MM.1S (cell line): ENCODE measurements at regions not wholly inside any gene's neighbourhood (a gene's known extent, or its start where the extent isn't known, plus 50 kb on each side); places are given as distances from the start of the nearest gene placed in this dataset.

Experiments
- DNase-seq: peaks from one replicate; pipeline ENCODE4 v3.0.0-alpha.2; 2015
- H2AFZ ChIP-seq: fragments of 300-600 bp; sonication (generic); 2 replicates; pipeline ENCODE4 v1.6.0; 2016; ENCODE audit warnings: antibody characterized with exemption, low read length
- H3F3A ChIP-seq: fragments of 300-600 bp; sonication (generic); 2 replicates; pipeline ENCODE4 v1.6.1; 2016; ENCODE audit warnings: mild to moderate bottlenecking, antibody characterized with exemption, low read length, moderate library complexity, mixed read lengths; ENCODE audit not compliant: insufficient read depth
- H3K27ac ChIP-seq: fragments of 300-600 bp; sonication (generic); 2 replicates; pipeline ENCODE4 v1.5.1; 2016; ENCODE audit warnings: mild to moderate bottlenecking, low read length
- H3K27me3 ChIP-seq: fragments of 300-600 bp; sonication (generic); replicated peaks from 2 replicates; pipeline ENCODE4 v1.6.0; 2016; ENCODE audit warnings: low read length; ENCODE audit not compliant: insufficient read depth
- H3K36me3 ChIP-seq: fragments of 300-600 bp; sonication (generic); replicated peaks from 2 replicates; pipeline ENCODE4 v1.6.1; 2016; ENCODE audit warnings: mild to moderate bottlenecking, low read length, mixed read lengths; ENCODE audit not compliant: insufficient read depth
- H3K4me1 ChIP-seq: fragments of 300-600 bp; sonication (generic); 2 replicates; pipeline ENCODE4 v1.6.1; 2016; ENCODE audit warnings: low read length, mixed read lengths
- H3K4me2 ChIP-seq: fragments of 300-600 bp; sonication (generic); 2 replicates; pipeline ENCODE4 v1.6.0; 2016; ENCODE audit warnings: low read depth, low read length
- H3K4me3 ChIP-seq: fragments of 300-600 bp; sonication (generic); 2 replicates; pipeline ENCODE4 v1.5.1; 2016; ENCODE audit warnings: low read length, mixed read lengths
- H3K79me2 ChIP-seq: fragments of 300-600 bp; sonication (generic); 2 replicates; pipeline ENCODE4 v1.6.1; 2016; ENCODE audit warnings: mixed run types, low read length, mixed read lengths
- H3K9ac ChIP-seq: fragments of 300-600 bp; sonication (generic); 2 replicates; pipeline ENCODE4 v1.6.1; 2016; ENCODE audit warnings: low read length, mixed read lengths
- H3K9me2 ChIP-seq: fragments of 300-600 bp; sonication (generic); replicated peaks from 2 replicates; pipeline ENCODE4 v1.6.1; 2016; ENCODE audit warnings: mild to moderate bottlenecking, low read length, mixed read lengths; ENCODE audit not compliant: insufficient read depth
- H3K9me3 ChIP-seq: fragments of 300-600 bp; sonication (generic); replicated peaks from 2 replicates; pipeline ENCODE4 v1.6.1; 2016; ENCODE audit warnings: mild to moderate bottlenecking, low read length, mixed read lengths; ENCODE audit not compliant: insufficient read depth
- H4K20me1 ChIP-seq: fragments of 300-600 bp; sonication (generic); 2 replicates; pipeline ENCODE4 v1.6.1; 2016; ENCODE audit warnings: mild to moderate bottlenecking, low read length, moderate library complexity, mixed read lengths; ENCODE audit not compliant: insufficient read depth
- CTCF ChIP-seq: fragments of 300-600 bp; sonication (generic); IDR thresholded peaks from 2 replicates; pipeline ENCODE4 v1.5.1; 2016; ENCODE audit warnings: antibody characterized with exemption, low read length, mixed read lengths
- EZH2 ChIP-seq: fragments of 300-600 bp; sonication (generic); optimal IDR thresholded peaks from 2 replicates; pipeline ENCODE3; 2017; ENCODE audit warnings: low read depth, mild to moderate bottlenecking, antibody characterized with exemption, low read length, mixed read lengths
- EZH2phosphoT487 ChIP-seq: fragments of 300-600 bp; sonication (generic); IDR thresholded peaks from 2 replicates; pipeline ENCODE4 v1.6.1; 2018; ENCODE audit warnings: antibody characterized with exemption, low read length

GRCh38 chr1:38289034-38289433 lies 242.4 kb upstream of the POU3F1 start:
- H3K4me2 ChIP-seq, result no peak overlapping the region
- DNase-seq, result no peak
- TF ChIP-seq EZH2 (no peak), CTCF (no peak), EZH2phosphoT487 (no peak)

GRCh38 chr1:38287547-38287946 lies 241.0 kb upstream of the POU3F1 start:
- Histone ChIP-seq H3K9me3 (no peaks in the 10 kb centered on the region), H3K79me2 (no peaks in the 10 kb centered on the region), H4K20me1 (no peaks in the 10 kb centered on the region), H3K4me3 (no peak overlapping the region), H3K4me2 (no peak overlapping the region), H3K9ac (no peak overlapping the region), H3K4me1 (no peaks in the 10 kb centered on the region), H2AFZ (no peak overlapping the region), H3K36me3 (no peaks in the 10 kb centered on the region), H3K9me2 (no peaks in the 10 kb centered on the region), H3F3A (no peaks in the 10 kb centered on the region), H3K27ac (no peak overlapping the region), H3K27me3 (no peaks in the 10 kb centered on the region)
- TF ChIP-seq EZH2 (no peak), CTCF (no peak), EZH2phosphoT487 (no peak)
- DNase-seq, result no peak

More at GRCh38 chr1:38289034-38289433, 242.4 kb upstream of the POU3F1 start:
- Histone ChIP-seq H3F3A (no peaks in the 10 kb centered on the region), H3K9me2 (no peaks in the 10 kb centered on the region), H3K27me3 (no peaks in the 10 kb centered on the region), H3K27ac (no peak overlapping the region), H3K36me3 (no peaks in the 10 kb centered on the region), H2AFZ (no peak overlapping the region), H3K9ac (no peak overlapping the region), H4K20me1 (no peaks in the 10 kb centered on the region), H3K9me3 (no peaks in the 10 kb centered on the region), H3K79me2 (no peaks in the 10 kb centered on the region), H3K4me1 (no peaks in the 10 kb centered on the region), H3K4me3 (no peak overlapping the region)

GRCh38 chr1:38287036-38287435 lies 240.4 kb upstream of the POU3F1 start:
- Histone ChIP-seq H3F3A (no peaks in the 10 kb centered on the region), H3K4me3 (no peak overlapping the region), H3K4me2 (no peak overlapping the region), H3K27ac (no peak overlapping the region), H3K9ac (no peak overlapping the region), H4K20me1 (no peaks in the 10 kb centered on the region), H3K9me2 (no peaks in the 10 kb centered on the region), H3K27me3 (no peaks in the 10 kb centered on the region), H3K9me3 (no peaks in the 10 kb centered on the region), H3K4me1 (no peaks in the 10 kb centered on the region), H3K79me2 (no peaks in the 10 kb centered on the region), H3K36me3 (no peaks in the 10 kb centered on the region), H2AFZ (no peak overlapping the region)
- TF ChIP-seq EZH2, result no peak
- no peak for TF ChIP-seq CTCF
- no peak for TF ChIP-seq EZH2phosphoT487
- no peak for DNase-seq
